IMR-90 (cell line): ENCODE measurements at regions not wholly inside any gene's neighbourhood (a gene's known extent, or its start where the extent isn't known, plus 50 kb on each side); places are given as distances from the start of the nearest gene placed in this dataset.

Experiments
- ATAC-seq: fragments of 200-7000 bp; cut with Tn5 transposase; 2 replicates; pipeline ENCODE4 v1.9.1; 2020; ENCODE audit warnings: low read depth, mild to moderate bottlenecking, moderate library complexity
- BruUV-seq: library from RNA; stranded (reverse); fragments of 400-500 nt; replicated peaks from 2 replicates; lab custom pipeline; 2021; lab: Mats Ljungman, UMichigan
- CTCF ChIA-PET: fragments of 300-600 bp; formaldehyde crosslinking; extraction: SDS; loops from one replicate; lab custom pipeline; 2021; ENCODE audit warnings: antibody characterized with exemption; lab: Yijun Ruan, JAX
- POLR2A ChIA-PET: fragments of 300-600 bp; sonication (Branson Sonifier 250); formaldehyde crosslinking; loops from one replicate; lab custom pipeline; 2022; ENCODE audit warnings: antibody characterized with exemption; ENCODE audit not compliant: unreplicated experiment; lab: Charles Lee
- DNase-seq: peaks from one replicate; pipeline ENCODE4 v3.0.0; 2013
- H2AFZ ChIP-seq: replicated peaks from 2 replicates; pipeline ENCODE3; 2013; ENCODE audit warnings: low read length, mild to moderate bottlenecking; ENCODE audit not compliant: poor library complexity
- H2AK5ac ChIP-seq: 2 replicates; pipeline ENCODE4 v1.6.1; 2013; ENCODE audit warnings: low read depth, low read length, inconsistent platforms
- H2AK9ac ChIP-seq: replicated peaks from 2 replicates; pipeline ENCODE3; 2013; ENCODE audit warnings: mild to moderate bottlenecking, low read depth, low read length, moderate library complexity; ENCODE audit not compliant: poor library complexity
- H2BK120ac ChIP-seq: 2 replicates; pipeline ENCODE4 v1.6.1; 2013; ENCODE audit warnings: low read depth, low read length, inconsistent platforms
- H2BK15ac ChIP-seq: 3 replicates; pipeline ENCODE4 v1.6.1; 2013; ENCODE audit warnings: low read depth, low read length, inconsistent platforms
- H2BK20ac ChIP-seq: 2 replicates; pipeline ENCODE4 v1.6.1; 2013; ENCODE audit warnings: low read depth, mild to moderate bottlenecking, inconsistent platforms, low read length, moderate library complexity
- H2BK5ac ChIP-seq: 2 replicates; pipeline ENCODE4 v1.6.1; 2013; ENCODE audit warnings: mild to moderate bottlenecking, low read depth, low read length, inconsistent platforms; ENCODE audit not compliant: poor library complexity, severe bottlenecking
- H3K14ac ChIP-seq: replicated peaks from 2 replicates; pipeline ENCODE4 v1.6.1; 2013; ENCODE audit warnings: low read depth, low read length, inconsistent platforms
- H3K18ac ChIP-seq: 2 replicates; pipeline ENCODE4 v1.6.1; 2013; ENCODE audit warnings: low read depth, low read length, control low read depth
- H3K23ac ChIP-seq: 2 replicates; pipeline ENCODE4 v1.6.1; 2013; ENCODE audit warnings: low read depth, low read length, inconsistent platforms
- H3K27ac ChIP-seq: 2 replicates; pipeline ENCODE4 v1.5.1; 2013; ENCODE audit warnings: mild to moderate bottlenecking, control low read depth, low read length; ENCODE audit not compliant: insufficient read depth
- H3K27me3 ChIP-seq: 2 replicates; pipeline ENCODE4 v1.6.1; 2013; ENCODE audit warnings: low read length; ENCODE audit not compliant: control insufficient read depth, insufficient read depth
- H3K36me3 ChIP-seq: 2 replicates; pipeline ENCODE4 v1.6.1; 2013; ENCODE audit warnings: low read length, mixed read lengths; ENCODE audit not compliant: control insufficient read depth, insufficient read depth
- H3K4ac ChIP-seq: 2 replicates; pipeline ENCODE4 v1.6.1; 2013; ENCODE audit warnings: low read depth, low read length, inconsistent platforms
- H3K4me1 ChIP-seq: 2 replicates; pipeline ENCODE4 v1.6.1; 2013; ENCODE audit warnings: low read length, mixed read lengths; ENCODE audit not compliant: control insufficient read depth, insufficient read depth
- H3K4me2 ChIP-seq: 2 replicates; pipeline ENCODE4 v1.6.1; 2013; ENCODE audit warnings: low read depth, mild to moderate bottlenecking, control low read depth, low read length, moderate library complexity
- H3K4me3 ChIP-seq: 2 replicates; pipeline ENCODE4 v1.5.1; 2013; ENCODE audit warnings: low read depth, mild to moderate bottlenecking, control low read depth, low read length, moderate library complexity; ENCODE audit not compliant: insufficient read depth
- H3K56ac ChIP-seq: 2 replicates; pipeline ENCODE4 v1.6.1; 2013; ENCODE audit warnings: low read length, inconsistent platforms; ENCODE audit not compliant: insufficient read depth; ENCODE audit errors: extremely low read depth
- H3K79me1 ChIP-seq, 2 experiments: 2 replicates each; pipeline ENCODE4 v1.6.1; 2013; ENCODE audit warnings: low read length in 2 of 2, inconsistent platforms in 1 of 2, low read depth in 1 of 2
- H3K9ac ChIP-seq: 2 replicates; pipeline ENCODE4 v1.6.1; 2013; ENCODE audit warnings: low read depth, low read length, control low read depth
- H3K9me1 ChIP-seq: 2 replicates; pipeline ENCODE4 v1.6.1; 2013; ENCODE audit warnings: low read length, inconsistent platforms; ENCODE audit not compliant: insufficient read depth
- H3K9me3 ChIP-seq: 2 replicates; pipeline ENCODE4 v1.6.1; 2013; ENCODE audit warnings: low read length; ENCODE audit not compliant: control insufficient read depth, insufficient read depth
- H4K20me1 ChIP-seq: 2 replicates; pipeline ENCODE4 v1.6.1; 2013; ENCODE audit warnings: low read length, inconsistent platforms; ENCODE audit not compliant: insufficient read depth
- H4K5ac ChIP-seq: 2 replicates; pipeline ENCODE4 v1.6.1; 2013; ENCODE audit warnings: mild to moderate bottlenecking, low read depth, low read length, control low read depth
- H4K8ac ChIP-seq, 2 experiments: 2 replicates each; pipeline ENCODE4 v1.6.1; 2013; ENCODE audit warnings: low read depth in 2 of 2, low read length in 2 of 2, control low read depth in 1 of 2, inconsistent platforms in 1 of 2
- H4K91ac ChIP-seq: 2 replicates; pipeline ENCODE4 v1.6.1; 2013; ENCODE audit warnings: low read depth, low read length, inconsistent platforms; ENCODE audit not compliant: insufficient read depth
- CEBPB ChIP-seq: IDR thresholded peaks from 2 replicates; pipeline ENCODE4 v1.6.1; 2012; ENCODE audit warnings: low read depth, low read length, improper control_type of control experiment
- MAFK ChIP-seq: IDR thresholded peaks from 2 replicates; pipeline ENCODE4 v1.6.1; 2012; ENCODE audit warnings: low read depth, low read length, improper control_type of control experiment
- MAZ ChIP-seq: IDR thresholded peaks from 2 replicates; pipeline ENCODE4 v1.6.1; 2012; ENCODE audit warnings: low read depth, mild to moderate bottlenecking, low read length, improper control_type of control experiment, moderate library complexity, borderline replicate concordance
- MXI1 ChIP-seq: IDR thresholded peaks from 2 replicates; pipeline ENCODE4 v1.6.1; 2012; ENCODE audit warnings: low read depth, mild to moderate bottlenecking, low read length, moderate library complexity, borderline replicate concordance
- NFE2L2 ChIP-seq: fragments of 150-350 bp; IDR thresholded peaks from 2 replicates; pipeline ENCODE4 v1.6.1; 2016; ENCODE audit warnings: low read depth, mild to moderate bottlenecking, low read length
- RCOR1 ChIP-seq: IDR thresholded peaks from 2 replicates; pipeline ENCODE4 v1.6.1; 2012; ENCODE audit warnings: mild to moderate bottlenecking, low read length, improper control_type of control experiment; ENCODE audit not compliant: insufficient replicate concordance
- RFX5 ChIP-seq: IDR thresholded peaks from 2 replicates; pipeline ENCODE4 v1.8.0; 2012; ENCODE audit warnings: low read depth, mild to moderate bottlenecking, low read length, moderate library complexity
- USF2 ChIP-seq: fragments of 150-350 bp; IDR thresholded peaks from 2 replicates; pipeline ENCODE4 v1.6.1; 2017; ENCODE audit warnings: mild to moderate bottlenecking, antibody characterized with exemption, low read length, low read depth
- WGBS, 2 experiments: methylation state at CpG; one replicate each; pipeline versions ENCODE4 v1.1.5 to v1.1.7; 2013; ENCODE audit warnings: missing lambda C conversion rate in 2 of 2; ENCODE audit not compliant: insufficient read length in 1 of 2; ENCODE audit errors: extremely low coverage in 2 of 2; 5-methylcytosine and 5-hydroxymethylcytosine counted together
- dilution Hi-C: fragments of 300-500 bp; cut with HindIII; formaldehyde crosslinking; loops from one replicate; pipeline ENCODE4 v1.14.3; 2018; ENCODE audit warnings: low sequenced_read_pairs; ENCODE audit not compliant: unreplicated experiment
- in situ Hi-C: fragments of 300-500 bp; cut with MboI; formaldehyde crosslinking; loops from 3 replicates; pipeline ENCODE4 v1.14.3; 2019; ENCODE audit warnings: low sequenced_read_pairs, inconsistent platforms, mixed read lengths
- intact Hi-C: fragments of 100-400 bp; cut with micrococcal nuclease; formaldehyde crosslinking; loops from 2 replicates; pipeline ENCODE4 v1.10.0; 2022

GRCh38 chr3:187519428-187519890 lies 150.7 kb downstream of the SST start:
- Histone ChIP-seq H3K9me1 (no peaks in the 10 kb centered on the region), H2BK120ac (no peak overlapping the region), H2BK5ac (no peak overlapping the region), H2BK20ac (no peak overlapping the region), H3K4ac (no peak overlapping the region), H4K8ac (no peak overlapping the region), H3K9me3 (no peaks in the 10 kb centered on the region), H2AFZ (no peak overlapping the region), H3K56ac (no peak overlapping the region), H3K14ac (no peak overlapping the region), H3K27ac (no peak overlapping the region), H3K4me3 (no peak overlapping the region), H4K91ac (no peak overlapping the region), H3K4me1 (no peaks in the 10 kb centered on the region), H3K36me3 (no peaks in the 10 kb centered on the region), H2BK15ac (no peak overlapping the region), H2AK9ac (no peak overlapping the region), H3K18ac (no peak overlapping the region), H4K20me1 (no peaks in the 10 kb centered on the region), H3K79me1 (no peaks in the 10 kb centered on the region), H3K27me3 (no peaks in the 10 kb centered on the region; the same call in 1 of the 2 replicates), H4K5ac (no peak overlapping the region), H2AK5ac (no peak overlapping the region), H3K4me2 (no peak overlapping the region), H3K23ac (no peak overlapping the region), H3K9ac (no peak overlapping the region)
- TF ChIP-seq MXI1 (no peak), USF2 (no peak), RCOR1 (no peak), NFE2L2 (no peak), MAZ (no peak), RFX5 (no peak), CEBPB (no peak), MAFK (peak; percentile 60)
- DNase-seq, result no peak
- in situ Hi-C loops (no loop called here), intact Hi-C loops (no loop called here), dilution Hi-C loops (no loop called here)
- CTCF ChIA-PET, result interaction anchor here (0.8 kb wide), 1 partner anchor 9 kb away, joined by 3 read pairs; no protein-coding TSS in a partner anchor
- no TSS peak for BruUV-seq
- WGBS, 2 experiments, result no CpG with 5 or more reads among the region's 9 CpGs
- ATAC-seq, result peak; percentile 40; the same call in 1 of the 2 replicates
- POLR2A ChIA-PET, result no interaction called here
